ENCODE measurements at regions not wholly inside any gene's neighbourhood (a gene's known extent, or its start where the extent isn't known, plus 50 kb on each side); places are given as distances from the start of the nearest gene placed in this dataset.

DNA sequence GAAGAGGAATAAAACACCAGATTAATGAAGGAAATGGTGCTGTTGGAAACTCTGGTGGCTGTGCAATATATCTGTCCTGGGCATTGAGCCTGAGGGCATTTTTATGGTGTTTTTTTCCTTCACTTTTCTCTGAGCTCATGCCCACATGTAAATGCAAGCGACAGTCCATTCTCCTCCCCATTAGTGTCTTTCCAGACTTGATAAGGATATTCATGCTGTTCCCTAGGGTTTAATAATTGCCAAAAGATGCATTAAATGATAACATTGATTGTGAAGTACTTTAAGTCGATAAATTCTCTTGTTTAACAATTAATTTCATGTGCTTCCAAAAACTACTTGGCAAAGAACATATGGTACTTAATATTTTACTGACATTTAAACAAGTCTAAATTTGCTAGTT is 384.7 kb downstream of the MDFIC start (continued):
- TF ChIP-seq, protein P1, sequence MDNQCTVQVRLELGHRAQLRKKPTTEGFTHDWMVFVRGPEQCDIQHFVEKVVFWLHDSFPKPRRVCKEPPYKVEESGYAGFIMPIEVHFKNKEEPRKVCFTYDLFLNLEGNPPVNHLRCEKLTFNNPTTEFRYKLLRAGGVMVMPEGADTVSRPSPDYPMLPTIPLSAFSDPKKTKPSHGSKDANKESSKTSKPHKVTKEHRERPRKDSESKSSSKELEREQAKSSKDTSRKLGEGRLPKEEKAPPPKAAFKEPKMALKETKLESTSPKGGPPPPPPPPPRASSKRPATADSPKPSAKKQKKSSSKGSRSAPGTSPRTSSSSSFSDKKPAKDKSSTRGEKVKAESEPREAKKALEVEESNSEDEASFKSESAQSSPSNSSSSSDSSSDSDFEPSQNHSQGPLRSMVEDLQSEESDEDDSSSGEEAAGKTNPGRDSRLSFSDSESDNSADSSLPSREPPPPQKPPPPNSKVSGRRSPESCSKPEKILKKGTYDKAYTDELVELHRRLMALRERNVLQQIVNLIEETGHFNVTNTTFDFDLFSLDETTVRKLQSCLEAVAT (IDR thresholded peaks at IDR 0.05) = no peak
- TF ChIP-seq ETV6 (conservative IDR thresholded peaks at IDR 0.05 in 1 of 2, IDR thresholded peaks at IDR 0.05 in 1 of 2; ENCODE audit: borderline replicate concordance in 1 of 2, low read depth in 1 of 2) (no peak), CBX3 (IDR thresholded peaks at IDR 0.05; ENCODE audit: borderline replicate concordance, low read depth) (no peak), JUNB (IDR thresholded peaks at IDR 0.05) (no peak), RFX5 (IDR thresholded peaks at IDR 0.05; ENCODE audit: low read depth, low read length) (no peak), FOS (IDR thresholded peaks at IDR 0.05; ENCODE audit: borderline replicate concordance, extremely low read depth, insufficient read length) (no peak), HDGF (IDR thresholded peaks at IDR 0.05) (no peak), RUNX3 (IDR thresholded peaks at IDR 0.05; ENCODE audit: low read length) (no peak), POLR2AphosphoS2 (IDR thresholded peaks at IDR 0.05; ENCODE audit: low read depth, low read length) (no peak), ZNF384 (IDR thresholded peaks at IDR 0.05; ENCODE audit: borderline replicate concordance, low read depth, low read length) (no peak), BACH1 (IDR thresholded peaks at IDR 0.05; ENCODE audit: borderline replicate concordance) (no peak), CREB1 (IDR thresholded peaks at IDR 0.05; ENCODE audit: low read depth) (no peak), NFYB (IDR thresholded peaks at IDR 0.05; ENCODE audit: insufficient read depth, low read depth, low read length) (no peak)
- TF ChIP-seq, protein P2, sequence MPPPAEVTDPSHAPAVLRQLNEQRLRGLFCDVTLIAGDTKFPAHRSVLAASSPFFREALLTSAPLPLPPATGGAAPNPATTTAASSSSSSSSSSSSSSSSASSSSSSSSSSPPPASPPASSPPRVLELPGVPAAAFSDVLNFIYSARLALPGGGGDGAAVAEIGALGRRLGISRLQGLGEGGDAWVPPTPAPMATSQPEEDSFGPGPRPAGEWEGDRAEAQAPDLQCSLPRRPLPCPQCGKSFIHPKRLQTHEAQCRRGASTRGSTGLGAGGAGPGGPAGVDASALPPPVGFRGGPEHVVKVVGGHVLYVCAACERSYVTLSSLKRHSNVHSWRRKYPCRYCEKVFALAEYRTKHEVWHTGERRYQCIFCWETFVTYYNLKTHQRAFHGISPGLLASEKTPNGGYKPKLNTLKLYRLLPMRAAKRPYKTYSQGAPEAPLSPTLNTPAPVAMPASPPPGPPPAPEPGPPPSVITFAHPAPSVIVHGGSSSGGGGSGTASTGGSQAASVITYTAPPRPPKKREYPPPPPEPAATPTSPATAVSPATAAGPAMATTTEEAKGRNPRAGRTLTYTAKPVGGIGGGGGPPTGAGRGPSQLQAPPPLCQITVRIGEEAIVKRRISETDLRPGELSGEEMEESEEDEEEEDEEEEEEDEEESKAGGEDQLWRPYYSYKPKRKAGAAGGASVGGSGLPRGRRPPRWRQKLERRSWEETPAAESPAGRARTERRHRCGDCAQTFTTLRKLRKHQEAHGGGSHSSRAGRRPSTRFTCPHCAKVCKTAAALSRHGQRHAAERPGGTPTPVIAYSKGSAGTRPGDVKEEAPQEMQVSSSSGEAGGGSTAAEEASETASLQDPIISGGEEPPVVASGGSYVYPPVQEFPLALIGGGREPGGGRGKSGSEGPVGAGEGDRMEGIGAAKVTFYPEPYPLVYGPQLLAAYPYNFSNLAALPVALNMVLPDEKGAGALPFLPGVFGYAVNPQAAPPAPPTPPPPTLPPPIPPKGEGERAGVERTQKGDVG (CRISPR knock-in tag; IDR thresholded peaks at IDR 0.05) = no peak
- TF ChIP-seq, protein P3, sequence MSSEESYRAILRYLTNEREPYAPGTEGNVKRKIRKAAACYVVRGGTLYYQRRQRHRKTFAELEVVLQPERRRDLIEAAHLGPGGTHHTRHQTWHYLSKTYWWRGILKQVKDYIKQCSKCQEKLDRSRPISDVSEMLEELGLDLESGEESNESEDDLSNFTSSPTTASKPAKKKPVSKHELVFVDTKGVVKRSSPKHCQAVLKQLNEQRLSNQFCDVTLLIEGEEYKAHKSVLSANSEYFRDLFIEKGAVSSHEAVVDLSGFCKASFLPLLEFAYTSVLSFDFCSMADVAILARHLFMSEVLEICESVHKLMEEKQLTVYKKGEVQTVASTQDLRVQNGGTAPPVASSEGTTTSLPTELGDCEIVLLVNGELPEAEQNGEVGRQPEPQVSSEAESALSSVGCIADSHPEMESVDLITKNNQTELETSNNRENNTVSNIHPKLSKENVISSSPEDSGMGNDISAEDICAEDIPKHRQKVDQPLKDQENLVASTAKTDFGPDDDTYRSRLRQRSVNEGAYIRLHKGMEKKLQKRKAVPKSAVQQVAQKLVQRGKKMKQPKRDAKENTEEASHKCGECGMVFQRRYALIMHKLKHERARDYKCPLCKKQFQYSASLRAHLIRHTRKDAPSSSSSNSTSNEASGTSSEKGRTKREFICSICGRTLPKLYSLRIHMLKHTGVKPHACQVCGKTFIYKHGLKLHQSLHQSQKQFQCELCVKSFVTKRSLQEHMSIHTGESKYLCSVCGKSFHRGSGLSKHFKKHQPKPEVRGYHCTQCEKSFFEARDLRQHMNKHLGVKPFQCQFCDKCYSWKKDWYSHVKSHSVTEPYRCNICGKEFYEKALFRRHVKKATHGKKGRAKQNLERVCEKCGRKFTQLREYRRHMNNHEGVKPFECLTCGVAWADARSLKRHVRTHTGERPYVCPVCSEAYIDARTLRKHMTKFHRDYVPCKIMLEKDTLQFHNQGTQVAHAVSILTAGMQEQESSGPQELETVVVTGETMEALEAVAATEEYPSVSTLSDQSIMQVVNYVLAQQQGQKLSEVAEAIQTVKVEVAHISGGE (CRISPR knock-in tag; IDR thresholded peaks at IDR 0.05) = no peak
